ENCODE measurements at regions not wholly inside any gene's neighbourhood (a gene's known extent, or its start where the extent isn't known, plus 50 kb on each side); places are given as distances from the start of the nearest gene placed in this dataset.
"Not testable (repeated sequence)": the region's sequence is repeated elsewhere in the genome, so short reads cannot be mapped to it uniquely, and the experiment has no call there.

GRCh38 chr3:24687671-24688070 is 193.0 kb upstream of the THRB start:
- TF ChIP-seq CTCF (IDR thresholded peaks at IDR 0.05; ENCODE audit: insufficient read depth, low read depth, low read length): no peak
- H3K4me3 ChIP-seq (ENCODE audit: low read depth, low read length): no peak overlapping the region
- no peak for DNase-seq (ENCODE audit: low read depth)

- TF ChIP-seq CTCF (IDR thresholded peaks at IDR 0.05; ENCODE audit: insufficient read depth, low read depth, low read length): no peak
- no peak for DNase-seq (ENCODE audit: low read depth)
- H3K4me3 ChIP-seq (ENCODE audit: low read depth, low read length): no peak overlapping the region
These were observed 193.9 kb upstream of the THRB start for GRCh38 chr3:24688446-24689148.

- DNase-seq (ENCODE audit: low read depth): no peak
- H3K4me3 ChIP-seq (ENCODE audit: low read depth, low read length): no peak overlapping the region
- no peak for TF ChIP-seq CTCF (IDR thresholded peaks at IDR 0.05; ENCODE audit: insufficient read depth, low read depth, low read length)
These were observed 194.7 kb upstream of the THRB start for GRCh38 chr3:24689353-24689752.

- TF ChIP-seq CTCF (IDR thresholded peaks at IDR 0.05; ENCODE audit: insufficient read depth, low read depth, low read length): no peak
- no peak for DNase-seq (ENCODE audit: low read depth)
- H3K4me3 ChIP-seq (ENCODE audit: low read depth, low read length): no peak overlapping the region
These were observed 196.1 kb upstream of the THRB start for GRCh38 chr3:24690777-24691176.

GRCh38 chr3:24699078-24699477 is 204.4 kb upstream of the THRB start:
- not testable (repeated sequence) for H3K4me3 ChIP-seq (ENCODE audit: low read depth, low read length); DNase-seq (ENCODE audit: low read depth)

GRCh38 chr3:24704496-24704895 is 209.8 kb upstream of the THRB start:
- DNase-seq (ENCODE audit: low read depth): no peak
- TF ChIP-seq CTCF (IDR thresholded peaks at IDR 0.05; ENCODE audit: insufficient read depth, low read depth, low read length): no peak
- no peak overlapping the region for H3K4me3 ChIP-seq (ENCODE audit: low read depth, low read length)

GRCh38 chr3:24707936-24708335 is 213.3 kb upstream of the THRB start:
- no peak overlapping the region for H3K4me3 ChIP-seq (ENCODE audit: low read depth, low read length)
- no peak for TF ChIP-seq CTCF (IDR thresholded peaks at IDR 0.05; ENCODE audit: insufficient read depth, low read depth, low read length)
- no peak for DNase-seq (ENCODE audit: low read depth)
